ENCODE measurements at regions not wholly inside any gene's neighbourhood (a gene's known extent, or its start where the extent isn't known, plus 50 kb on each side); places are given as distances from the start of the nearest gene placed in this dataset.

- Mint-ChIP-seq H3K4me1 (no peaks in the 10 kb centered on the region), H3K9me3 (no peaks in the 10 kb centered on the region), H3K36me3 (ENCODE audit: low read depth) (no peaks in the 10 kb centered on the region), H3K27me3 (no peaks in the 10 kb centered on the region), H3K27ac (no peak overlapping the region), H3K4me3 (no peak overlapping the region)
- ATAC-seq (replicated peaks): no peak
These were observed 365.3 kb downstream of the SAMD5 start for GRCh38 chr6:147873816-147874215.

GRCh38 chr6:147874322-147874721 lies 365.8 kb downstream of the SAMD5 start:
- no peak overlapping the region for H3K27ac Mint-ChIP-seq
- no peaks in the 10 kb centered on the region for H3K36me3 Mint-ChIP-seq (ENCODE audit: low read depth)
- no peaks in the 10 kb centered on the region for H3K9me3 Mint-ChIP-seq
- no peaks in the 10 kb centered on the region for H3K27me3 Mint-ChIP-seq
- ATAC-seq (replicated peaks): no peak
- H3K4me1 Mint-ChIP-seq: no peaks in the 10 kb centered on the region
- no peak overlapping the region for H3K4me3 Mint-ChIP-seq

GRCh38 chr6:147879031-147879580 lies 370.6 kb downstream of the SAMD5 start:
- ATAC-seq (replicated peaks): no peak
- Mint-ChIP-seq H3K36me3 (ENCODE audit: low read depth) (no peaks in the 10 kb centered on the region), H3K27me3 (peaks cover 3% of the 10 kb centered on the region), H3K4me3 (no peak overlapping the region), H3K9me3 (no peaks in the 10 kb centered on the region), H3K4me1 (no peaks in the 10 kb centered on the region), H3K27ac (no peak overlapping the region)

- Mint-ChIP-seq H3K4me1 (no peaks in the 10 kb centered on the region), H3K4me3 (no peak overlapping the region), H3K27ac (no peak overlapping the region), H3K36me3 (ENCODE audit: low read depth) (no peaks in the 10 kb centered on the region), H3K9me3 (no peaks in the 10 kb centered on the region), H3K27me3 (peaks cover 3% of the 10 kb centered on the region)
- no peak for ATAC-seq (replicated peaks)
These were observed 372.9 kb downstream of the SAMD5 start for GRCh38 chr6:147881432-147881831.

GRCh38 chr6:147888374-147888773 lies 379.9 kb downstream of the SAMD5 start:
- Mint-ChIP-seq H3K4me1 (no peaks in the 10 kb centered on the region), H3K27me3 (peaks cover 6% of the 10 kb centered on the region), H3K36me3 (ENCODE audit: low read depth) (no peaks in the 10 kb centered on the region), H3K4me3 (no peak overlapping the region), H3K27ac (no peak overlapping the region), H3K9me3 (peaks cover 3% of the 10 kb centered on the region)
- ATAC-seq (replicated peaks): no peak

- Mint-ChIP-seq H3K36me3 (ENCODE audit: low read depth) (no peaks in the 10 kb centered on the region), H3K27me3 (peaks cover 9% of the 10 kb centered on the region), H3K4me3 (no peak overlapping the region)
These were observed 383.2 kb downstream of the SAMD5 start for GRCh38 chr6:147891671-147892070.

GRCh38 chr6:147892476-147892875 lies 384.0 kb downstream of the SAMD5 start:
- Mint-ChIP-seq H3K9me3 (peaks cover 3% of the 10 kb centered on the region), H3K4me1 (no peaks in the 10 kb centered on the region), H3K36me3 (ENCODE audit: low read depth) (no peaks in the 10 kb centered on the region), H3K4me3 (no peak overlapping the region), H3K27ac (no peak overlapping the region), H3K27me3 (peaks cover 9% of the 10 kb centered on the region)
- ATAC-seq (replicated peaks): no peak

More at GRCh38 chr6:147891671-147892070, 383.2 kb downstream of the SAMD5 start:
- no peak overlapping the region for H3K27ac Mint-ChIP-seq
- no peak for ATAC-seq (replicated peaks)
- H3K4me1 Mint-ChIP-seq: no peaks in the 10 kb centered on the region
- H3K9me3 Mint-ChIP-seq: peaks cover 3% of the 10 kb centered on the region

GRCh38 chr6:147895272-147895671 lies 386.8 kb downstream of the SAMD5 start:
- Mint-ChIP-seq H3K27ac (no peak overlapping the region), H3K9me3 (no peaks in the 10 kb centered on the region), H3K4me1 (no peaks in the 10 kb centered on the region), H3K4me3 (no peak overlapping the region), H3K27me3 (peaks cover 9% of the 10 kb centered on the region), H3K36me3 (ENCODE audit: low read depth) (no peaks in the 10 kb centered on the region)
- ATAC-seq (replicated peaks): no peak

- Mint-ChIP-seq H3K9me3 (no peaks in the 10 kb centered on the region), H3K27ac (no peak overlapping the region), H3K36me3 (ENCODE audit: low read depth) (no peaks in the 10 kb centered on the region), H3K4me3 (no peak overlapping the region), H3K27me3 (peaks cover 6% of the 10 kb centered on the region), H3K4me1 (no peaks in the 10 kb centered on the region)
- ATAC-seq (replicated peaks): no peak
These were observed 391.8 kb downstream of the SAMD5 start for GRCh38 chr6:147900247-147900830.

GRCh38 chr6:147903321-147903720 lies 394.8 kb downstream of the SAMD5 start:
- Mint-ChIP-seq H3K27ac (no peak overlapping the region), H3K4me3 (no peak overlapping the region), H3K36me3 (ENCODE audit: low read depth) (no peaks in the 10 kb centered on the region), H3K27me3 (peaks cover 3% of the 10 kb centered on the region), H3K9me3 (no peaks in the 10 kb centered on the region), H3K4me1 (no peaks in the 10 kb centered on the region)
- ATAC-seq (replicated peaks): no peak

GRCh38 chr6:147903931-147904330 lies 395.4 kb downstream of the SAMD5 start:
- Mint-ChIP-seq H3K9me3 (no peaks in the 10 kb centered on the region), H3K4me3 (no peak overlapping the region), H3K27ac (no peak overlapping the region), H3K36me3 (ENCODE audit: low read depth) (no peaks in the 10 kb centered on the region), H3K27me3 (peaks cover 3% of the 10 kb centered on the region), H3K4me1 (no peaks in the 10 kb centered on the region)
- ATAC-seq (replicated peaks): no peak

- Mint-ChIP-seq H3K4me1 (no peaks in the 10 kb centered on the region), H3K9me3 (no peaks in the 10 kb centered on the region), H3K27ac (no peak overlapping the region), H3K27me3 (peaks cover 3% of the 10 kb centered on the region), H3K4me3 (no peak overlapping the region), H3K36me3 (ENCODE audit: low read depth) (no peaks in the 10 kb centered on the region)
- no peak for ATAC-seq (replicated peaks)
These were observed 395.9 kb downstream of the SAMD5 start for GRCh38 chr6:147904416-147904815.

- no peak for ATAC-seq (replicated peaks)
- no peak overlapping the region for H3K27ac Mint-ChIP-seq
- H3K9me3 Mint-ChIP-seq: no peaks in the 10 kb centered on the region
- no peaks in the 10 kb centered on the region for H3K4me1 Mint-ChIP-seq
- H3K27me3 Mint-ChIP-seq: peaks cover 3% of the 10 kb centered on the region
- H3K4me3 Mint-ChIP-seq: no peak overlapping the region
- H3K36me3 Mint-ChIP-seq (ENCODE audit: low read depth): no peaks in the 10 kb centered on the region
These were observed 397.2 kb downstream of the SAMD5 start for GRCh38 chr6:147905711-147906110.

GRCh38 chr6:147906361-147906760 lies 397.9 kb downstream of the SAMD5 start:
- no peaks in the 10 kb centered on the region for H3K4me1 Mint-ChIP-seq
- no peak overlapping the region for H3K4me3 Mint-ChIP-seq
- ATAC-seq (replicated peaks): no peak
- peaks cover 3% of the 10 kb centered on the region for H3K27me3 Mint-ChIP-seq
- H3K27ac Mint-ChIP-seq: no peak overlapping the region
- H3K9me3 Mint-ChIP-seq: no peaks in the 10 kb centered on the region
- H3K36me3 Mint-ChIP-seq (ENCODE audit: low read depth): no peaks in the 10 kb centered on the region

GRCh38 chr6:147909640-147910039 lies 401.1 kb downstream of the SAMD5 start:
- Mint-ChIP-seq H3K4me1 (no peaks in the 10 kb centered on the region), H3K27ac (no peak overlapping the region), H3K27me3 (no peaks in the 10 kb centered on the region)

GRCh38 chr6:147910281-147910680 lies 401.8 kb downstream of the SAMD5 start:
- no peaks in the 10 kb centered on the region for H3K27me3 Mint-ChIP-seq
- no peaks in the 10 kb centered on the region for H3K9me3 Mint-ChIP-seq
- no peak overlapping the region for H3K4me3 Mint-ChIP-seq
- H3K4me1 Mint-ChIP-seq: no peaks in the 10 kb centered on the region
- no peaks in the 10 kb centered on the region for H3K36me3 Mint-ChIP-seq (ENCODE audit: low read depth)
- H3K27ac Mint-ChIP-seq: no peak overlapping the region
- ATAC-seq (replicated peaks): no peak

More at GRCh38 chr6:147909640-147910039, 401.1 kb downstream of the SAMD5 start:
- Mint-ChIP-seq H3K9me3 (no peaks in the 10 kb centered on the region), H3K36me3 (ENCODE audit: low read depth) (no peaks in the 10 kb centered on the region), H3K4me3 (no peak overlapping the region)
- no peak for ATAC-seq (replicated peaks)

All from activated T-helper 17 cell treated with anti-CD3 and anti-CD28 coated beads, Interleukin-2, amount 50 U/mL, for 72 hours (primary cell).